NCI-H446 treated with DMSO at 0.1 percent for 48 hours (cell line): ENCODE measurements at regions not wholly inside any gene's neighbourhood (a gene's known extent, or its start where the extent isn't known, plus 50 kb on each side); places are given as distances from the start of the nearest gene placed in this dataset.

ENCODE experiments used
- DNase-seq: peaks from one replicate; lab custom pipeline; 2025; lab: John Stamatoyannopoulos, UW

DNA sequence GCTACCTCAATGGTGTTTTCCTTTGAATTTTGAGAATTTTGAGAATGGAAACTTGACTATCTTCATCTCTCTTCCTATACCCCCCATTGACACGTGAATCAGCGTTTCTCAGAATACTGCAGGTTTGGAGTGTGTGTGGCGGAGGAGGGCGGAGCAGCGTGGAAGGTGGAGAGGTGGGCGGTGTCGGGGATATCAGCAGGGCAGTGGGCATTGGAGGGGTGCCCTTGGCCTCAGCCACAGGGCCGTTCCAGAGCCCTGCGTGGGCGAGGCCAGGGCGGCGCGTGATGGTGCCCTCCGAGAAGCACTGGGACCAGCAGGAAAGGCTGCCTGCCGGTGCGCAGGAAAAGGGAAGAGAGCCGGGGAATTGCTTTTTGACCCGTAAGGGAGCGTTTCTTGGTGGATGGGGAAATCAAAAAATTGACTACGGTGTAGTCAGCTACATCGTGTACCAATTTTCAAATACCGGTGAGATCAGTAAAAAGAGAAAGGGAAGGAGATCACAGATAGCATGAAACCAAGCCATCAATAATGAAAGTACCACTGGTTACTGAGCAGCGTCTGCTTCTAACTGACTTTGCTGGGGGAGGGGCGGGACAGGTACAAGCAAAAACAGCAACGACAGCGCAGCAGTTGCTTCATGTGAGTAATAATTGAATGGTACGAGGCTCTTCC lies 82.7 kb upstream of the DUSP22 start:
- DNase-seq: no peak

DNA sequence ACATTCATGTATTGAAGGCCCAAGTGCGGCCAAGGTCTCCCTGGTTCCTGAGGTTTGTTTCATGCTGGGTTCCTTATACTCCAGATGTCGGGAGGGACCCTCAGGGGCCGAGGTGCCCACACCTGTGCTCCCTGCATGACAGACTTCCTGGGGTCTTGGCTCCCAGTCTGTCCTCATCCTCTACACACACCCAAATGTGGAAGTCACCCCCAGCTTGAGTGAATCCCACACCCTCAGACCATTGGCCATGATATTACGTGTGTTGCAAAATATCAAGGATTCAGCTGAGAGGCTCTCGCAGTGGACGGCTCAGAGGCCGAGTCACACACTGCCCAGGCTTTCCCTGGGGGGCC lies 82.2 kb upstream of the DUSP22 start:
- no peak for DNase-seq

DNA sequence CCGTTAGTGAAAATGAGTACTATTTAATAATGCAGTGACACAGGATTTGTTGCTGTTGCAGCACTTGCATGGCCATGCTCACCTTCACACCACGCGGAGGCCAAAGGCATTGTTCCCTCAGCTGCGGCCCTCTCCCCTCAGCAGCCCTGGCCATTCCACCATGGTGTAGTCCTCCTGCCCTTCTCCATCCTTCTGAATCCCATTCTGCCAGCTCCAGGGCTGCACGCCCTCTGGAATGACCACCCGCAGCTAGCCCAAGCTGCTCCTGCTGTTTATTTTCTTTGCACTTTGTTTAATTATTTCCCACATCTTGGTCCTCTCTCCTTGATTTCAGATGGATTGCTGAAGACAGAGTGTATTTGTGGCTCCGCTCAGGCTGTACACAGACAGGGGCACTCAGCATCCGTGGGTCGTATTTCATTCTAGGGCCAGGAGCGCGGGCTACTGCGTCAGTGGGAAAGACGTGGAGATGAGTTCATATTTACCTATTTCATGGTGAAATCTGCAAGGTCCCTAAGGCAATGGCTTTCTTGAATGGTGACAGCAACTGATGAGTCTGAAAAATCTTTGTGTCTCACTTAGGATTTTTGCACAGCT lies 81.4 kb upstream of the DUSP22 start:
- DNase-seq: no peak

DNA sequence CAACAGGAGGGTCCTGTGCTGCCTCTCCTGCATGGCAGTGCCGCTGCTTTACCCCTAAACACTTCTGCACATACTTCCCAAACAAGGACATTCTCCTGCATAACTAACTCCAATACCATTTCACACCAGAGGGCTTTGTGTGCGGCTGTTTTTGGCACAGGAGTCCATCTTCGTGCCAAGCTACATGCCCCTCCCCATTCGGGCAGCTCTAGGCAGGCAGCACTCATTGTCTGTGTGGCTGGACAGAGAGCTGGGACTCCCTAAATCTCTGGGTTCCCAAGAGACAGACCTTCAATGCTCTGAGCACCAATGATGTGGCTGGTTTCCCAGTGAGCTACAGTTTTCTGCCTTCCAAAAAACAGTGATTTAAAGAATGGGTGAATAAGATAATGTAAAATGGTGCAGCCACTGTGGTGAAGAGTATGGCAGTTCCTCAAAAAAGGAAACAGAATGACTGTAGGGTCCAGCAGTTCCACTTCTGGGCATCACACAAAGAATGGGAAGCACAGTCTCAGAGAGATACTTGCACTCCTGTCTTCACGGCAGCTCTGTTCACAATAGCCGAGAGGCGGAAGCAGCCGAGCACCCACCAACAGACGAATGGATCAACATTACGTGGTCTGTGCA lies 80.3 kb upstream of the DUSP22 start:
- DNase-seq: no peak

DNA sequence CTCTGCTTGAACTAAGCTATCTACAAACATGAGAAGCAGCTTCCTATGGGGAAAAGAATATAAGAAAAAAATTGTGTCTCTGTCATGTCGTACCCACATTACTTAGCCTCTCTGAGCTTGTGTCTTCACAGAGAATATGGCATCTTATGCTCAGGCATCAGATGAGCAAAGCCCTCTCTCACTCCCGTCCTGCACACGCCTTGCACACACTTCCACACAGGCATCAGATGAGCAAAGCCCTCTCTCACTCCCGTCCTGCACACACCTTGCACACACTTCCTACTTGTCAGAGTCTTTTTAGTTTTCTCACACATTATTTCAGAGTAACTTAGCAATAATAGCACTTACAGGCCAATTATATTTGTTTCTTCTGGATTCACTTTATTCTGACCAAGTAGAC lies 79.0 kb upstream of the DUSP22 start:
- DNase-seq: no peak

DNA sequence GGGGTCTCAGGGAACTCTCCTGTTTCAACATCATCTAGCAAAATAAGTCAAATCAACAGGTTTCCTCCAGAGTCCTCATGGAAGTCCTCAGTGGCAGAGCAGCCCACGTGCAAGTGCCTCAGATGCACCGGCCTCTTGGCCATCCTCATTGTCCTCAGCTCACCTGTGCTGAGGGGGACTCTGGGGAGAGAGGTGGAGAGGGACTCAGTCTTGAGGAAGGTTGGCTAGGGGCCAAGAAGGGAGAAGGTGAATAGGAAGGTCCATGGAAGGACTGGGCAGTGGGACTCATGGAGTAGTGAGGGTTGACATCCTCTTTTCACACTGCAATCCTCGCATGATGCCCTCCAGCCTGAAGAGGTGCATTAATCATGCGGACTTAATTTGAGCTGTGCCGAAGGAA lies 77.9 kb upstream of the DUSP22 start:
- DNase-seq: no peak

DNA sequence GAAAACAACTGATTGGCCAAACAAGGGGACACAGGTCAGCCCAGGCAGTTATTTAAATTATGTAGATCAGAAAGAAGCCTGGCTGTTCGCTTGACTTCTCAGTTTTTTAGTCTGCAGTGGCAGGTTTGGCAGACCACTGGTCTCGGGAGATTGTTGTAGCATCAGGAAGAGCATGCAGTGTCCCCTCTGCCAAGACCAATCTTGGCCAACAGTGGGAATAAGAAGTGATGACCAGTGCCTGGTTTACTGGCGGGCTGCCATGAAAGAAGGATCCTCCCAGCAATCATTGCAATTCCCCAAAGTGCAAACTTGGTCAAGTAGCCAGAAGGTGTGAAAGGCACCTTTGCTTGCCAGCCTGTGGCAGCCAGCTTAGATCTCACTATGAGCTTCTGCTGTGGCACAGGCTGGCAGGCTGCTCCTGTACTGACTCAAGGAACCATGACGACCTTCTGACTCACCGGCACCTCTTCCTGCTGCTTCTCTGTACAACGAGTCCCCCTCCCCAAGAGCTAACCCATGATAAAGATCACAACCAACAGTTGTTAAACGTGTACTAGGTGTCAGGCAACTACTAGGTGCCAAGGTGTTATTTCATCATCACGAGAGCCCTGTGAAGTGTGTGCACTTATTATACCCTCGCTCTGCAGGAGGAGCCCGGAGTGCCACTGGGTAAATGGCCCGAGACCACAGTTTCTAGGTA lies 76.8 kb upstream of the DUSP22 start:
- DNase-seq: no peak

DNA sequence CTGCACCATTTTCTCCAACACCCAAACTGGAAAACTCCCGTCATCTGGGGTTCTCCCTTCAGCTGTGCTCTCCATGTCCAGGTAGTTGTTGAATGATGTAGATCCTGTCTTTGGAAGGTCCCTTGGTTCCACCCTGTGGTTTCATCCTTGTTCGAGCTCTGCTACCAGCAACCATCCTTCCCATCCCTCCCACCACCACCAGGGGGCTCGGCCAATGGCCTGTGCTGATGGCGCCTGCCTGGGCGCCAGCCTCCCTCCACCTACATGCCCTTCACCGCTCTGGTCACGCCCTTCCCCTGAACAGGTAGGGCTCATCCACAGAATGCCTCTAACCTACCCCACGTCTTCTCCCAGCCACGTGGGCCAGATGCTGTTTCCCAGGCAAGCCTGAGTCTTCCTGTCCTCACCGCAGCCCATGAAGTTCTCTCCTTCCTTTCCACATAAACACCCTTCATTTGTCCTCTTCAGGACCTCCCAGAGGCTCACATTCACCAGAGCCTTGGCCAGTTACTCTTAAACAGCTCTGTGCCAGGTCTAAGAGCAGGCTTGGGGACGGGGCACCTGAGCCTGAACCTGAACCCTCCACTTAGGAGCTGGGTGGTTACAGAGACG lies 75.1 kb upstream of the DUSP22 start:
- no peak for DNase-seq

DNA sequence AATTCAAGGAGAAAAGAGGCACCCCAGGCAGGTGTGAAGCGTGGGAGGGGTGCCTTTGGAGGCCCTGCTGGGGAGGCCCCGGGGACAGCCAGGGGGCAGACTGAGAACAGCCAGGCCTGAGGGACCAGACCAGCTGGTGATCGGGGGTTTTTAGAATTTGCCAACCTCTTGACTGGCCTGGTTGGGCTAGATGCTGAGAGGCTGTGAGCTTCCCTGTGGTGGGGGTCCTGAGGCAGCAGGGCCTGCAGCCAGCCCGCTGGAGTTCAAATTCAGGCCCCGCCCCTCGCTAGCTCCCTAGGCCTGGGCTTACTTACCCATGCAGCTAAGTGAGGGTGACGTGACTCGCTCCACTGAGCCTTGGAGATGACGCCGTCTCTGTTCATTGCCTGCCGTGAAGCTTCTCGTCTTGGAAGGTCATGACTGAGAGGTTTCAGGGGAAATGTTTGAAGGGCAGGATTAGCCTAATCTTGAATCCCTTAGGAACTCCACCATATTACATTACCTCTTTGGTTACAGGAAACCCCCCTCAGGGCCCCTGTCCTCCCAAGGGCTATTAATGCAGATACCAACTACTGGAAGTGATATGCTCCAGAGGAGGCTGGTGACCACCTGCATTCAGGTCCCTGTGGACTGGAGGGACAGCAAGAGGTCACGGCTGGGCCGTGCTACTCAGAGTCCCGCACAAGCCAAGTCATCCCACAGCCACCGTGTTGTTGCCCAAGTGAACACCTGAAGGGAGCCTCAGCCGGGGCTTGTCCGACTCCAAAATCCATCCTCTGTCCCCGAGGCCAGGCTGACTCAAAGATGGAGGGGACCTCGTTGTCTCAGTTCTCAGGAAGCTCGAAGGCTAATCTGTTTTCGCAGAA lies 73.9 kb upstream of the DUSP22 start:
- no peak for DNase-seq

DNA sequence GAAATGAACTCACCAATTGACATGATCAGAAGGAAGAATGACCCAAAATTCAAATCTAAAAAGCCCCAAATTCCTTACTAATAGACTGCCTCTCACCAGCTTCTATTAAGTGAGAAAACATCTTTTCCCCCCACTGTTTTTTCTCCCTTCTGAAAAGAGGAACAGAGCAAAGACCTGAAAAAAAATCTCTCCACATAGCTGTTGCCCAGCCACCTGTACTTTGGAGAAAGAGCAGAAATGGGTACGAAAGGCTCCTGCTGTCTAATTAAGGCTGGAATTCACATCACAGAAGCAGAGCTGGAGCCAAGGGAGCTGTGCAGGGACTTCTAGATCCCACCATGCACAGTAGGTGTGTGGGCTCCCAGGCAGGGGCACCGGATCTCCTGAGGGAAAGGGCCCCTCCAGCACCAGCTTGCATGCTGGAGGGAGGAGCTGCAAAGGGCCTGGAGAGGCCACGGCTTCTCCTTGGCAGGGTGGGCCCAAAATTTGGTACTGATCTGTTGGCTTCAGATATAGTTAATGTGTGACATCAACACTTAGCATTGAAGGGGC lies 73.2 kb upstream of the DUSP22 start:
- no peak for DNase-seq

DNA sequence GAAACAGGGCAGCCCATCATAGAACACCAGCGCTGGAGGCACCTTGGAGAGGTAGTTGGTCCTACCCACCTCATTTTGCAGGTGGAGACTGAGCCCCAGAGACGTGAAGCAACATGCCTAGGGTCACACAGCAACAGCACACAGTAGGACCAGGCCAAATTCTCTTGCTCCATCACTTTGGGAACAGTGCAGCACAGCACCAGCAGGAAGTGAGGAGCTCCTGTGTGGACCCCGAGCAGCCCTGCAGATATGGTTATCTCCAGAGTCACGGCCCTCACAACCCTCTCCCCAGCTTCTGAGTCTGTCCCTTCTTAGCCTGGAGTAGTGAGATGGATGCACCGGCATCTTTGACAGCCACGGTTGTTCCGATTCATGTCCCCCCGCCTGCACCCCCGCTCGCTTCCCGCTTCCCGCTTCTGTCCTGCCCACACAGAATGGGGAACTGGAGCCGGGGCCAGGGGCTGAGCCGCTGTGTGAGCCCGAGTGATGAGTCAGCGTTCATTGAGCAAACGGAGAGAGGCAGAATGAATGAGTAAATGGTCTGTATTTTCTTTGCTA lies 72.6 kb upstream of the DUSP22 start:
- no peak for DNase-seq

DNA sequence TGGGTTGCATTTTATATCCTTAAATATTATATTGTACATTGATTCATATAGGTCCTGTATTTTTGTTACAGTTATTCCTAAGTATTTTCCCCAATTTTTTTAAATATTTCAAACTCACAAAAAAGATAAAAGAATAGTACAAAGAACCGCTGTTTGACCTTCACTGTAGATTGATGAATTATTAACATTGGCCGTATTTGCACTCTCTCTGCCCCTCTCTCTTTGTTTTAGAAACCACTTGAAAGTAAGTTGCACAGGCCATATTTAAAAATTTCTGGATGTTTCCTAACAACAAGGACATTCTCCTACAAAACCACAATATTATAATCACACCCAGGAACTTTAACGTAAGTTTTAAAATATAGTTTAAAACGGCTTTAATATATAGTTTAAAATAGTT lies 72.0 kb upstream of the DUSP22 start:
- DNase-seq: no peak

DNA sequence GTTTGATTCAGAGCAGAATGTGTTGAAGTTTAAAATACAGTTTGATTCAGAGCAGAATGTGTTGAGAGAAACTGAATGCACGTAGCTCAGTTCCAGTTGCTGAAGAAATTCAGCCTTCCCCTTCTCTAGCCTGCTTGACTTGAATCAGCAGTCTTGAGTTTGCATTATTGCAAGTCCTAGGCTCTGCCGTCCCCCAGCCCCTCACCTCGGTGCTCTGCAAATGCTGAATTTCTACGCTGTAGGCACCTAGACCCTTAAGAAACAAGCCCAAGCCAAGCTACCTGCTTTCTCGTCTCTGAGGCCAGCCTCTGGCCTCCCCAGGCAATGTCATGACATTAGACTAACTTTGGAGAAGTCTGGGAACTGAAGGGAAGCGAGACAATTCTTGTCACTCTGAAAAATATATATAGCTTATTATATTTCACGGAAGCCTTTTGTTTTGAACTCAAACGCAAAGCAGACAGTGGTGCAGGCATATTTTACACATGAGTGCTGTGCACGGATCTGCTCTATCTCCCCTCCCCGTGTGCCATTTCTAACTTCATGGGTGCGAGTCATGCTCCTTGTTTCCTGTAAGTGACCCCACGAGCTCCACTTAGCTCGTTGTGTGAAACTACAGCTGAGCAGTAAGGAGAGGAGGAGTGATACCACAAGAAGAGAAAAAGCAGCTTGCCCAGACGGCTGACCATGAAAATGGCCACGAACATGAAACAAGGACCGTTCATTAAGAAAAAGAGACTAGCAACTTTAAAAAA lies 71.4 kb upstream of the DUSP22 start:
- no peak for DNase-seq

DNA sequence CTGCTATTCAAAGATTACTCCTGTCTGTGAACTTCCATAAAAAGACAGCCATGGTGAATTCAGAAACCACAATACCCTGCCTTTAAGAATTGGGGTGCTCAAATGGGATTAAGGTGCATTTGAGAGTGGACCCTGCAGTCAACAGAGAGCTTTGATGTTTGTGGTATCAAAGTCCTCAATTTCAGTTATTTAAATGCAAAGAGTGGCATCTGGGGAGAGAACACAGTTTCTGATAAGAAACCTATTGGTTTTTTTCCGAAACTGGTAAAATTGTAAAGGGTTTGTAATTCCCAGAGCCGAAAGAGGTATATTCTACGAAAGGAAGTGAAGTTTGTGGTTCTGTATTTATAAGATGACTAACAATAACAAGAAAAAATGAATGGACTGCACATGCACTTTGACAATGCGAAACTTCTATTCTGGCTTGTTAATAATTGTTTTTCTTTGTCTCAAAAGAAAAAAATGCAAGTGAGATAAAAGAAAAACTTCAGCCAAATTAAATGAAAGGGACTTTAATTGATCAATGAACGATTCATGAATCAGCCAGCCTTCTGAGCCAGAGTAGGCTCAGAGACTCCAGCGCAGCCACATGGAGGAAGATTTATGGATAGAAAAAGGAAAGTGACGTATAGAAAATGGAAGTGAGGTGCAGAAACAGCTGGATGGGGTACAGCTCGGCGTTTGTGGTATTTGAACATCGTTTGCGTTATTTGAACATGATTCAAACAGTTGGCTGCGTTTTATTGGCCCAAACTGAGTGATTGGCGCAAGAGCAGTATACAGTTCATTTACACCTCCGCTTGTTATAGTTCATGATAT lies 70.5 kb upstream of the DUSP22 start:
- no peak for DNase-seq

DNA sequence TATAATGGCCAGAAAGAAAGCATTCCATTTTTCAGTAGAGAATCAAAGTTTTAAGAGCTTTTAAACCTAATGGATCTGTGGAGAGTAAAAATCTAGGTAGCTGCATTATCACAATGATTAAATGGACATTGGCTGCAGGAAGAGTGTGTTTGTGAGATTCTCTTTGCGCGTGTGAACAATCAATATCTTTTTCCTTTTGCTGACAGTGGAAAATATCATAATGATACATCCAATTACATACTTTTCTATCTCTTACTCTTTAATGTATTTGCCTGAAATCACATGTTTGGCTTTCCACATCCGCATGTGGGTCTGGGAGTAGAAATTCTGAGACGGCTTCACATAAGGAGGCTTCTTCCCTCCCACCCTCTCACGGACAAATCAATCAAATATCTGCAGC lies 69.8 kb upstream of the DUSP22 start:
- no peak for DNase-seq

DNA sequence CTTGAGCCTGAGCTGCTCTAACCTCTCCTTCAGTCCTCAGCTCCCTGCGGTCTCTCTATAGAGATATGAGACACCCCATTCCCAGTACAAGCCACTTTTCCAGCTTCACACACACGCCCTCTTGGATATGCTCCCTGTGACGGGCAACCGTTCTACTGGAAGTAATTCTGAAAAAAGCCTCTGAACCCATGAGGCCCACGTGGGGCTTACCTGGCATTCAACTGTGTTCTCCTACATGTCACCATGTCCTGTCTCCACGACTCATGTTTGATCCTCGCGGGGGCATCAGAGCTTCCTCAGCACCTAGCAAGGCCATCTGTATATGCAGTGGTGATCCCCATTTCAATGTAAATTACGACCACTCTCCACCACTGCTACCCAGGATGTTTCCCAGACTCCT lies 69.2 kb upstream of the DUSP22 start:
- no peak for DNase-seq

DNA sequence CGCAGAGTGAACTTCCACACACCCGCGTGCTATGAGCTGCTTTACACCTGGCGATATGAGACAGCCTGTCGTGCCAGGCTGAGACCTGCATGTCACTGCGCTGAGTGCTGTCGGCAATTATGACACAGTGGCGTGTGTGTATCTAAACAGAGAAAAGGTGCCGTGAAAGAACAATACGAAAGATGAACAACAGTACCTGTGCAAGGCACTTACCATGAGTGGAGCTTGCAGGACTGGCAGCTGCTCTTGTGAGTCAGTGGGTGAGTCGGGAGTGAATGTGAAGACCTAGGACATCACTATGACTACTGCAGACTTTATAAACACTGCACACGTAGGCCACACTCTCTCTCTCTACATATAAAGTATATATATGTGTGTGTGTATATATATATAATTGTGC lies 68.5 kb upstream of the DUSP22 start:
- DNase-seq: no peak

DNA sequence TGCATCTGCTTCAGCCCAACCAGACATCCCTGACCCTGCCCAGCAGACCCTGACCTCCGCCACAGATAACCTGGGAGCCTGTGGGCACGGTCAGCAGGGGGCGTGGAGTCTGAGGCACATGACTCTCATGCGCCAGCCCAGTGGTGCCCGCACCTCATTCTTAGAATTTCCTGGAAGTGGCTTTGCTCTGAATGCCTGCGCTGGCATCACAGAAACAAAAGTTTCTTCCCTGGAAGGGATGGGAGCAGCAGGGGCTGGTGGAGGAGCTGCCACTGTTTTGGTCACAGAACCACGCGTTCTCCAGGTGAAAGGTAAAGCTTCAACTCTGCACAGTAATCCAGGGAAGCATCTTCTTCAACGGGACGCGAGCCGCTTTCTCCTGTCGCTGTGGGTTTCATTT lies 67.9 kb upstream of the DUSP22 start:
- DNase-seq: no peak

DNA sequence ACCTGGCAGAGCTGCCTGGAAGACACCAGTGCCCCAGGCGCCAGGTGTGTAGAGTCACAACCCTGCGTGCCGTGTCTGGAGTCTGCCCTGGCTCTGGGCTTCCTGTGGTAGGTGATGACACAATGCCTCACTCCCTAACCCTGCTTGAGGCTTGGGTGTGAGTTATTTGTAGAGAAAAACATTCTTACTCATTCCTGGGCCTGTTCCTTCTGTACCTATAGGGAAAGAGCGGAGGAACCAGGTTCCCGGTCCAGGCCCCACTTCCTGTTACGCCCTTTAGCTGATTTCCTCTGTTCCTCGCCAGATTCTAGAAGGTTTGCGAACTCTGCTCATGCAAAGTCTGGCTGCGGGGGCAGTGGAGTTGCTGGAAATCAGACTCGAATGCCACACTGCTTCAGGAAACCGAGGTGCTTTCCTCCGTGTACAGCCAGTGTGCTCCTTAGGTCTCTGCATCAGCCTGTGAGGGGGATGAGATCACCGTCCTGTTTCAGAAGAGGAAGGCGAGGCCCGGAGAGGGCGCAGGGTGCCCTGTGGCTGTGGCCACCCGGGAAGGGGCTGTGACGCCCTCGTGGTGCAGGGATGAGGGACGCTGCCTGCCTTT lies 67.1 kb upstream of the DUSP22 start:
- no peak for DNase-seq
